ENCODE measurements at regions not wholly inside any gene's neighbourhood (a gene's known extent, or its start where the extent isn't known, plus 50 kb on each side); places are given as distances from the start of the nearest gene placed in this dataset.

DNA sequence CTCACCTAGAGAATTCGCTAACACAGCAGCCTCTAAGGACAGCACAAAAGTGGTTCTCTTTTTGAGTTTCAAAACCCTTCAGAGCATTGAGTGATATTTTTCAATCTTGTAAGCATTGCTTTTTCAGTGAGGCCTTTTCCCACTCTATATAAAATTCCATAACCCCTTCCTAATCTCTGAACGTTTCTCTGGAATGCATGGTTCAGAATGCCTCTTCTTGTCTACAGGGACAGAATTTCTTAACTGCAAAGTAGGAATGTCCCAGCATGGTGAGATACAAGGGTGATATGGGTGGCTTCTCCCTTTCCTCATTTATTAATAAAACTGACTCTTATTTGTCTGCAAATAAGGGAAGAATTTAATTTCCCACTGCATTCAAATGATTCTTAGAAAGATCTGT lies 377.9 kb downstream of the LTN1 start:
- H3K27me3 ChIP-seq (ENCODE audit: control insufficient read depth, extremely low read depth, insufficient read depth, low read length): no peaks in the 10 kb centered on the region
- no peak for DNase-seq (ENCODE audit: low read depth, low spot score)
- H3K36me3 ChIP-seq (ENCODE audit: control insufficient read depth in 2 of 2, extremely low read depth in 1 of 2, insufficient read depth in 2 of 2, low read length in 2 of 2): no peaks in the 10 kb centered on the region
- no peaks in the 10 kb centered on the region for H4K20me1 ChIP-seq (ENCODE audit: control insufficient read depth, extremely low read depth, insufficient read depth, low read length)
- no peak overlapping the region for H3K27ac ChIP-seq (ENCODE audit: control insufficient read depth, insufficient read depth, low read length)
- H3K9me3 ChIP-seq (ENCODE audit: control insufficient read depth, low read depth, low read length): no peaks in the 10 kb centered on the region
- no peak overlapping the region for H2AFZ ChIP-seq (ENCODE audit: control insufficient read depth, low read length)
- no peaks in the 10 kb centered on the region for H3K4me1 ChIP-seq (ENCODE audit: control insufficient read depth, extremely low read depth, insufficient read depth, low read length)
- H3K9ac ChIP-seq (ENCODE audit: control insufficient read depth, extremely low read depth, insufficient read depth, low read length): no peak overlapping the region
- H3K4me2 ChIP-seq (ENCODE audit: control insufficient read depth, extremely low read depth, insufficient read depth, low read depth, low read length): no peak overlapping the region
- FAIRE-seq: no peak
- H3K79me2 ChIP-seq (ENCODE audit: control insufficient read depth, insufficient read depth, low read length): no peaks in the 10 kb centered on the region
- no peak overlapping the region for H3K4me3 ChIP-seq (ENCODE audit: control insufficient read depth in 2 of 3, extremely low read depth in 1 of 3, insufficient read depth in 2 of 3, low read depth in 1 of 3, low read length in 3 of 3)
- no peak for TF ChIP-seq EZH2 (IDR thresholded peaks at IDR 0.05; ENCODE audit: low read length)
- TF ChIP-seq, protein P1, sequence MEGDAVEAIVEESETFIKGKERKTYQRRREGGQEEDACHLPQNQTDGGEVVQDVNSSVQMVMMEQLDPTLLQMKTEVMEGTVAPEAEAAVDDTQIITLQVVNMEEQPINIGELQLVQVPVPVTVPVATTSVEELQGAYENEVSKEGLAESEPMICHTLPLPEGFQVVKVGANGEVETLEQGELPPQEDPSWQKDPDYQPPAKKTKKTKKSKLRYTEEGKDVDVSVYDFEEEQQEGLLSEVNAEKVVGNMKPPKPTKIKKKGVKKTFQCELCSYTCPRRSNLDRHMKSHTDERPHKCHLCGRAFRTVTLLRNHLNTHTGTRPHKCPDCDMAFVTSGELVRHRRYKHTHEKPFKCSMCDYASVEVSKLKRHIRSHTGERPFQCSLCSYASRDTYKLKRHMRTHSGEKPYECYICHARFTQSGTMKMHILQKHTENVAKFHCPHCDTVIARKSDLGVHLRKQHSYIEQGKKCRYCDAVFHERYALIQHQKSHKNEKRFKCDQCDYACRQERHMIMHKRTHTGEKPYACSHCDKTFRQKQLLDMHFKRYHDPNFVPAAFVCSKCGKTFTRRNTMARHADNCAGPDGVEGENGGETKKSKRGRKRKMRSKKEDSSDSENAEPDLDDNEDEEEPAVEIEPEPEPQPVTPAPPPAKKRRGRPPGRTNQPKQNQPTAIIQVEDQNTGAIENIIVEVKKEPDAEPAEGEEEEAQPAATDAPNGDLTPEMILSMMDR (optimal IDR thresholded peaks at IDR 0.05 in 1 of 3, IDR thresholded peaks at IDR 0.05 in 1 of 3, conservative IDR thresholded peaks at IDR 0.05 in 1 of 3; ENCODE audit: extremely low read depth in 1 of 3, insufficient read depth in 2 of 3, low read length in 3 of 3): no peak
- dilution Hi-C loops (cut with MboI; ENCODE audit: extremely low pct_ligation_motif_present, low sequenced_read_pairs): no loop called here
- no peaks in the 10 kb centered on the region for H3K9me1 ChIP-seq (ENCODE audit: control insufficient read depth, extremely low read depth, insufficient read depth, low read length)

DNA sequence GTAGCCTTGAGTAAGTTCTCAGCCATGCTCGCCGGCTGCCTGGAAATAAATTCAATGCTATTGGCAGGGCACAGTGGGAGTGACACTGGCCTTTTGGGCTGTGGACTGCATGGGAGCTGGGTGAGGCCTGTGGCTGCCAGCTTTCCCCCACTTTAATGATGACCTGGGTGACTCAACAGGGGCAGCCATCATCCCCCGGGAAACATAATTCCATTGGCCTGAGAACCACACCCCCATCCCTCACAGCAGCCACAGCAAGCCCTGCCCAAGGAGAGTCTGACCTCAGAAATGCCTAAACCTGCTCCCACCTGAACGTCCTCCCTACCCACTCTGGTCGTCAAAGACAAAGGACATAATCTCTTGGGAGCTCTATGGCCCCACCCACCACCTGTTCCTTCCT lies 384.0 kb downstream of the LTN1 start:
- no peaks in the 10 kb centered on the region for H3K27me3 ChIP-seq (ENCODE audit: control insufficient read depth, extremely low read depth, insufficient read depth, low read length)
- TF ChIP-seq, protein P1 (optimal IDR thresholded peaks at IDR 0.05 in 1 of 3, IDR thresholded peaks at IDR 0.05 in 1 of 3, conservative IDR thresholded peaks at IDR 0.05 in 1 of 3; ENCODE audit: extremely low read depth in 1 of 3, insufficient read depth in 2 of 3, low read length in 3 of 3): no peak
- no peak for TF ChIP-seq EZH2 (IDR thresholded peaks at IDR 0.05; ENCODE audit: low read length)
- no peak overlapping the region for H3K9ac ChIP-seq (ENCODE audit: control insufficient read depth, extremely low read depth, insufficient read depth, low read length)
- H3K4me2 ChIP-seq (ENCODE audit: control insufficient read depth, extremely low read depth, insufficient read depth, low read depth, low read length): no peak overlapping the region
- H3K36me3 ChIP-seq (ENCODE audit: control insufficient read depth in 2 of 2, extremely low read depth in 1 of 2, insufficient read depth in 2 of 2, low read length in 2 of 2): no peaks in the 10 kb centered on the region
- H4K20me1 ChIP-seq (ENCODE audit: control insufficient read depth, extremely low read depth, insufficient read depth, low read length): no peaks in the 10 kb centered on the region
- H3K4me1 ChIP-seq (ENCODE audit: control insufficient read depth, extremely low read depth, insufficient read depth, low read length): no peaks in the 10 kb centered on the region
- no peaks in the 10 kb centered on the region for H3K9me1 ChIP-seq (ENCODE audit: control insufficient read depth, extremely low read depth, insufficient read depth, low read length)
- no peaks in the 10 kb centered on the region for H3K9me3 ChIP-seq (ENCODE audit: control insufficient read depth, low read depth, low read length)
- no peaks in the 10 kb centered on the region for H3K79me2 ChIP-seq (ENCODE audit: control insufficient read depth, insufficient read depth, low read length)
- no peak for DNase-seq (ENCODE audit: low read depth, low spot score)
- no peak for FAIRE-seq
- no peak overlapping the region for H3K4me3 ChIP-seq (ENCODE audit: control insufficient read depth in 2 of 3, extremely low read depth in 1 of 3, insufficient read depth in 2 of 3, low read depth in 1 of 3, low read length in 3 of 3)
- dilution Hi-C loops (cut with MboI; ENCODE audit: extremely low pct_ligation_motif_present, low sequenced_read_pairs): no loop called here
- no peak overlapping the region for H3K27ac ChIP-seq (ENCODE audit: control insufficient read depth, insufficient read depth, low read length)
- no peak overlapping the region for H2AFZ ChIP-seq (ENCODE audit: control insufficient read depth, low read length)
